Endothelial cell of umbilical vein (primary cell): ENCODE measurements at regions not wholly inside any gene's neighbourhood (a gene's known extent, or its start where the extent isn't known, plus 50 kb on each side); places are given as distances from the start of the nearest gene placed in this dataset.
A peak's percentile ranks its signal among the peaks of the same experiment; 100 is the strongest.

ENCODE experiments used
- BruUV-seq: library from RNA; stranded (reverse); fragments of 400-500 nt; replicated peaks from 2 replicates; lab custom pipeline; 2021; lab: Mats Ljungman, UMichigan
- CTCF ChIA-PET: fragments of 300-600, 350-600 bp; sonication (Branson Sonifier 250); formaldehyde crosslinking; loops from one replicate; lab custom pipeline; 2021; ENCODE audit warnings: antibody characterized with exemption, inconsistent platforms; lab: Charles Lee
- POLR2A ChIA-PET: fragments of 300-600, 350-600 bp; sonication (Branson Sonifier 250); formaldehyde crosslinking; loops from one replicate; lab custom pipeline; 2021; ENCODE audit warnings: antibody characterized with exemption, inconsistent platforms; lab: Charles Lee
- DNase-seq: peaks from one replicate; pipeline ENCODE4 v3.0.0-alpha.2; 2011; ENCODE audit warnings: low read depth, low spot score
- FAIRE-seq: peaks from 2 replicates; lab custom pipeline; 2011; peaks lifted over from hg19 to GRCh38; lab: Jason Lieb, UNC
- H2AFZ ChIP-seq: 2 replicates; pipeline ENCODE4 v1.6.0; 2012; ENCODE audit warnings: low read depth, low read length, control low read depth, inconsistent platforms
- H3K27ac ChIP-seq: 2 replicates; pipeline ENCODE4 v1.5.1; 2011; ENCODE audit warnings: low read depth, mild to moderate bottlenecking, control low read depth, low read length, moderate library complexity; ENCODE audit not compliant: insufficient read depth
- H3K27me3 ChIP-seq, 2 experiments: 2 replicates each; pipeline versions ENCODE4 v1.6.0 to v1.6.1; 2011; ENCODE audit warnings: low read length in 2 of 2, mixed read lengths in 1 of 2; ENCODE audit not compliant: control insufficient read depth in 2 of 2, insufficient read depth in 2 of 2
- H3K36me3 ChIP-seq, 2 experiments: 2 replicates in 1 of 2; 3 replicates in 1 of 2; pipeline ENCODE4 v1.5.1; 2011; ENCODE audit warnings: low read length in 2 of 2, mild to moderate bottlenecking in 1 of 2, moderate library complexity in 1 of 2; ENCODE audit not compliant: control insufficient read depth in 2 of 2, insufficient read depth in 2 of 2; ENCODE audit errors: extremely low read depth in 1 of 2
- H3K4me1 ChIP-seq: 3 replicates; pipeline ENCODE4 v1.5.1; 2011; ENCODE audit warnings: mild to moderate bottlenecking, low read length; ENCODE audit not compliant: control insufficient read depth, insufficient read depth; ENCODE audit errors: extremely low read depth
- H3K4me2 ChIP-seq: 2 replicates; pipeline ENCODE4 v1.6.1; 2011; ENCODE audit warnings: low read length, control low read depth, mixed read lengths; ENCODE audit not compliant: insufficient read depth
- H3K4me3 ChIP-seq, 3 experiments: fragments of 200-600 bp in 1 of 3; sonication (generic), shearing (Covaris generic) in 1 of 3; replicated peaks in 1 of 3; 2 replicates each; pipeline ENCODE4 v1.5.1; 2011 to 2016; ENCODE audit warnings: control low read depth in 3 of 3, low read length in 3 of 3, mild to moderate bottlenecking in 2 of 3, inconsistent platforms in 1 of 3, low read depth in 1 of 3, moderate library complexity in 1 of 3; ENCODE audit not compliant: insufficient read depth in 1 of 3
- H3K79me2 ChIP-seq: 2 replicates; pipeline ENCODE4 v1.6.0; 2012; ENCODE audit warnings: low read length, inconsistent platforms; ENCODE audit not compliant: control insufficient read depth, insufficient read depth
- H3K9ac ChIP-seq: replicated peaks from 2 replicates; pipeline ENCODE3; 2011; ENCODE audit warnings: low read length, control low read depth; ENCODE audit not compliant: insufficient read depth; ENCODE audit errors: extremely low read depth
- H3K9me1 ChIP-seq: replicated peaks from 3 replicates; pipeline ENCODE4 v1.6.0; 2011; ENCODE audit warnings: mild to moderate bottlenecking, low read length; ENCODE audit not compliant: control insufficient read depth, insufficient read depth; ENCODE audit errors: extremely low read depth
- H3K9me3 ChIP-seq: replicated peaks from 2 replicates; pipeline ENCODE4 v1.5.1; 2012; ENCODE audit warnings: low read length, inconsistent platforms; ENCODE audit not compliant: control insufficient read depth, insufficient read depth
- H4K20me1 ChIP-seq: replicated peaks from 2 replicates; pipeline ENCODE3; 2011; ENCODE audit warnings: mild to moderate bottlenecking, low read length; ENCODE audit not compliant: control insufficient read depth, insufficient read depth; ENCODE audit errors: extremely low read depth
- CTCF ChIP-seq, 2 donors: IDR thresholded peaks; 1 replicate in 1 of 2; 2 replicates in 1 of 2; pipeline ENCODE4 v1.5.1; 2011; ENCODE audit warnings: low read length in 2 of 2, mild to moderate bottlenecking in 2 of 2, moderate library complexity in 2 of 2, control low read depth in 1 of 2, inconsistent platforms in 1 of 2, low read depth in 1 of 2; ENCODE audit not compliant: insufficient read depth in 1 of 2; ENCODE audit errors: extremely low read depth in 1 of 2
- EZH2 ChIP-seq: IDR thresholded peaks from 2 replicates; pipeline ENCODE4 v1.6.1; 2012; ENCODE audit warnings: borderline replicate concordance, low read depth, mild to moderate bottlenecking, moderate library complexity, low read length, inconsistent platforms; ENCODE audit not compliant: severe bottlenecking
- FOS ChIP-seq: IDR thresholded peaks from 2 replicates; pipeline ENCODE4 v1.6.1; 2011; ENCODE audit warnings: mild to moderate bottlenecking, low read length, moderate library complexity, borderline replicate concordance; ENCODE audit not compliant: insufficient read depth
- GATA2 ChIP-seq: IDR thresholded peaks from 2 replicates; pipeline ENCODE4 v1.7.0; 2011; ENCODE audit warnings: low read depth, mild to moderate bottlenecking, moderate library complexity, mixed read lengths, low read length; ENCODE audit not compliant: insufficient read length, insufficient read depth
- JUN ChIP-seq: IDR thresholded peaks from 2 replicates; pipeline ENCODE4 v1.6.1; 2011; ENCODE audit warnings: borderline replicate concordance, low read depth; ENCODE audit not compliant: insufficient read length, insufficient read depth
- MAX ChIP-seq: IDR thresholded peaks from 2 replicates; pipeline ENCODE4 v1.6.1; 2011; ENCODE audit not compliant: insufficient read depth, insufficient read length
- MYC ChIP-seq: IDR thresholded peaks from one replicate; pipeline ENCODE4 v1.6.1; 2011; ENCODE audit warnings: mild to moderate bottlenecking, low read depth, low read length
- POLR2A ChIP-seq: IDR thresholded peaks from 2 replicates; pipeline ENCODE4 v1.6.1; 2012; ENCODE audit warnings: low read depth, mild to moderate bottlenecking, control low read depth, low read length
- POLR2AphosphoS5 ChIP-seq: IDR thresholded peaks from 2 replicates; pipeline ENCODE4 v1.6.1; 2012; ENCODE audit warnings: low read depth, mild to moderate bottlenecking, control low read depth, low read length, moderate library complexity; ENCODE audit not compliant: insufficient read depth
- dilution Hi-C: fragments of 300-500 bp; cut with MboI; formaldehyde crosslinking; loops from one replicate; pipeline ENCODE4 v1.15.0; 2019; ENCODE audit warnings: low sequenced_read_pairs; ENCODE audit not compliant: extremely low pct_ligation_motif_present
- intact Hi-C: fragments of 100-400 bp; cut with micrococcal nuclease; formaldehyde crosslinking; loops from one replicate; pipeline ENCODE4 v1.10.0; 2022

- intact Hi-C loops (loop anchor here (1.0 to 5.0 kb wide), 5 partner anchors 40 to 366 kb away; no protein-coding TSS in a partner anchor), dilution Hi-C loops (no loop called here)
- Histone ChIP-seq H3K4me2 (no peak overlapping the region), H3K4me1 (peaks cover 3% of the 10 kb centered on the region), H3K79me2 (no peaks in the 10 kb centered on the region), H3K9me3 (no peaks in the 10 kb centered on the region), H3K9me1 (no peaks in the 10 kb centered on the region), H3K27ac (peak overlapping the region; percentile 76), H4K20me1 (no peaks in the 10 kb centered on the region), H3K9ac (peak overlapping the region; percentile 12), H2AFZ (peak overlapping the region; percentile 38), H3K4me3 (no peak overlapping the region), H3K27me3 (no peaks in the 10 kb centered on the region), H3K36me3 (no peaks in the 10 kb centered on the region)
- FAIRE-seq (no peak), DNase-seq (peak; percentile 52)
- TF ChIP-seq JUN (peak; percentile 78), CTCF (IDR thresholded peaks at IDR 0.05; ENCODE audit: extremely low read depth in 1 of 2, insufficient read depth in 1 of 2, low read depth in 1 of 2, low read length in 2 of 2) (no peak)
- ChIA-PET POLR2A (no interaction called here), CTCF (interaction anchor here (1.1 kb wide), 1 partner anchor 10 kb away, joined by 3 read pairs; no protein-coding TSS in a partner anchor)
- BruUV-seq = no TSS peak
Observed at GRCh38 chr18:64405161-64405560, 256.3 kb upstream of the LINC00305 start.

GRCh38 chr18:64403784-64404503 is 255.1 kb upstream of the LINC00305 start:
- Histone ChIP-seq H4K20me1 (no peaks in the 10 kb centered on the region), H2AFZ (peak overlapping the region; percentile 33), H3K4me1 (peaks cover 3% of the 10 kb centered on the region), H3K4me3 (no peak overlapping the region), H3K79me2 (no peaks in the 10 kb centered on the region), H3K9me3 (no peaks in the 10 kb centered on the region), H3K4me2 (no peak overlapping the region), H3K27ac (peak overlapping the region; percentile 76), H3K9me1 (no peaks in the 10 kb centered on the region), H3K36me3 (no peaks in the 10 kb centered on the region), H3K9ac (no peak overlapping the region), H3K27me3 (no peaks in the 10 kb centered on the region)
- no TSS peak for BruUV-seq
- intact Hi-C loops (loop anchor here (2.0 kb wide), 1 partner anchor 365 kb away; no protein-coding TSS in a partner anchor), dilution Hi-C loops (no loop called here)
- no peak for FAIRE-seq
- no peak for DNase-seq
- ChIA-PET CTCF (interaction anchor here (1.1 kb wide), 1 partner anchor 8 kb away, joined by 3 read pairs; no protein-coding TSS in a partner anchor), POLR2A (no interaction called here)
- no peak for TF ChIP-seq EZH2
- TF ChIP-seq POLR2A = no peak
- TF ChIP-seq GATA2 = no peak
- no peak for TF ChIP-seq MYC
- no peak for TF ChIP-seq JUN
- TF ChIP-seq MAX = no peak
- TF ChIP-seq FOS = no peak
- TF ChIP-seq CTCF (IDR thresholded peaks at IDR 0.05; ENCODE audit: extremely low read depth in 1 of 2, insufficient read depth in 1 of 2, low read depth in 1 of 2, low read length in 2 of 2) = no peak
- no peak for TF ChIP-seq POLR2AphosphoS5
